ENCODE measurements at regions not wholly inside any gene's neighbourhood (a gene's known extent, or its start where the extent isn't known, plus 50 kb on each side); places are given as distances from the start of the nearest gene placed in this dataset.

DNA sequence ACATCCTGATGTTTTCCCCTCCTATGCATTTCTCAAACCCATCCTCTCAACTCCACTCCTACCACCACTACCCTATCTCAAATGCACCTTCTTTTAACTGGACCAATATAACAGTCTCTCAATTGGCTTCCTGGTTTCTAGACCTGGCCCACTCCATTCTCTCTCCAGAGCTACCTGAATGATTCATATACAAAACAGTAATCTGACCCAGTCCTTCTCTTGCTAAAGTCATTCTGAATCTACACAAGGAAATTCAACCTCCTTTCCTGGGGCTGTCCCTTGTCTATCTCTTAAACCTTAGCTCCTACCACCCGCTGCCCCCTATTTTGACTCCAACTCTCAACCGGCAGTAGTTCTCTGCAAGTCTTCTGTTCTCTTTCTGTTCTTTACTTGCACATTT lies 97.2 kb downstream of the PCSK1 start:
- Histone ChIP-seq H3K9ac (ENCODE audit: low read length in 3 of 3) (no peak overlapping the region), H3K27me3 (ENCODE audit: control insufficient read depth, insufficient read depth, low read length) (no peaks in the 10 kb centered on the region), H3K27ac (ENCODE audit: low read depth in 2 of 2, low read length in 2 of 2) (no peak overlapping the region), H3K4me3 (ENCODE audit: low read length in 3 of 3) (no peak overlapping the region), H3K36me3 (ENCODE audit: control insufficient read depth in 2 of 3, insufficient read depth in 3 of 3, low read length in 3 of 3) (no peaks in the 10 kb centered on the region), H3K4me1 (ENCODE audit: control insufficient read depth in 2 of 3, insufficient read depth in 2 of 3, low read depth in 1 of 3, low read length in 3 of 3) (peaks cover 0 to 22% (median 13%) of the 10 kb centered on the region in 3 donors), H3K9me3 (ENCODE audit: control insufficient read depth in 2 of 3, insufficient read depth in 1 of 3, low read length in 3 of 3) (no peaks in the 10 kb centered on the region)
- intact Hi-C loops (cut with DNase I) = loop anchor here (10.0 kb wide), 2 partner anchors 381 to 481 kb away; no protein-coding TSS in a partner anchor
- TF ChIP-seq, protein P1, sequence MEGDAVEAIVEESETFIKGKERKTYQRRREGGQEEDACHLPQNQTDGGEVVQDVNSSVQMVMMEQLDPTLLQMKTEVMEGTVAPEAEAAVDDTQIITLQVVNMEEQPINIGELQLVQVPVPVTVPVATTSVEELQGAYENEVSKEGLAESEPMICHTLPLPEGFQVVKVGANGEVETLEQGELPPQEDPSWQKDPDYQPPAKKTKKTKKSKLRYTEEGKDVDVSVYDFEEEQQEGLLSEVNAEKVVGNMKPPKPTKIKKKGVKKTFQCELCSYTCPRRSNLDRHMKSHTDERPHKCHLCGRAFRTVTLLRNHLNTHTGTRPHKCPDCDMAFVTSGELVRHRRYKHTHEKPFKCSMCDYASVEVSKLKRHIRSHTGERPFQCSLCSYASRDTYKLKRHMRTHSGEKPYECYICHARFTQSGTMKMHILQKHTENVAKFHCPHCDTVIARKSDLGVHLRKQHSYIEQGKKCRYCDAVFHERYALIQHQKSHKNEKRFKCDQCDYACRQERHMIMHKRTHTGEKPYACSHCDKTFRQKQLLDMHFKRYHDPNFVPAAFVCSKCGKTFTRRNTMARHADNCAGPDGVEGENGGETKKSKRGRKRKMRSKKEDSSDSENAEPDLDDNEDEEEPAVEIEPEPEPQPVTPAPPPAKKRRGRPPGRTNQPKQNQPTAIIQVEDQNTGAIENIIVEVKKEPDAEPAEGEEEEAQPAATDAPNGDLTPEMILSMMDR (IDR thresholded peaks at IDR 0.05; ENCODE audit: borderline replicate concordance, extremely low read depth, insufficient read depth) = no peak
- DNase-seq = peak in 1 of 5 donors; percentile 11
- no peak for FAIRE-seq

DNA sequence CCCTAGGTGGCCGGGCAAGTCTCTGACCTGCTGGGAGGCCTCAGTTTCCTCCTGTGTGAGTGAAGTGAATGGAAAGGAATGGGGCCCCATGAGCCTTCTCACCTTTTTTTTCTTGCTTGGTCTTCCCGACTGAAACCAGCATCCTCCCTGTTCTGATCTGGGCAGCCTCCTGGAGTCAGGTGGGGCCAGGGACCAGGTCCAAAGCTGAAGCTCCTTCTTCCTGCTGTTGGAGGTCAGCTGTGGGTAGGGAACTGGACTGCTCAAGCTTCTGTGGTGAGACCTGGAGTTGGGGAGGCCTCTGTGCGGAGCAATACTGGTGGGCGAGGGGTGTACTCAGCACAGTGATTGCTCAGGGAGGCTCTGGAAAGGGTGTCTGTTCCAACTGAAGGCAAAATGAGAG lies 99.7 kb downstream of the PCSK1 start:
- no peaks in the 10 kb centered on the region for H3K27me3 ChIP-seq (ENCODE audit: control insufficient read depth, insufficient read depth, low read length)
- intact Hi-C loops (cut with DNase I) = loop anchor here (10.0 kb wide), 2 partner anchors 379 to 479 kb away; no protein-coding TSS in a partner anchor
- TF ChIP-seq, protein P1 (IDR thresholded peaks at IDR 0.05; ENCODE audit: borderline replicate concordance, extremely low read depth, insufficient read depth) = no peak
- H3K4me3 ChIP-seq (ENCODE audit: low read length in 3 of 3) = no peak overlapping the region
- H3K27ac ChIP-seq (ENCODE audit: low read depth in 2 of 2, low read length in 2 of 2) = no peak overlapping the region
- DNase-seq = no peak
- H3K9ac ChIP-seq (ENCODE audit: low read length in 3 of 3) = no peak overlapping the region
- no peaks in the 10 kb centered on the region for H3K9me3 ChIP-seq (ENCODE audit: control insufficient read depth in 2 of 3, insufficient read depth in 1 of 3, low read length in 3 of 3)
- H3K4me1 ChIP-seq (ENCODE audit: control insufficient read depth in 2 of 3, insufficient read depth in 2 of 3, low read depth in 1 of 3, low read length in 3 of 3) = peaks cover 0 to 12% (median 9%) of the 10 kb centered on the region in 3 donors
- H3K36me3 ChIP-seq (ENCODE audit: control insufficient read depth in 2 of 3, insufficient read depth in 3 of 3, low read length in 3 of 3) = no peaks in the 10 kb centered on the region
- no peak for FAIRE-seq

DNA sequence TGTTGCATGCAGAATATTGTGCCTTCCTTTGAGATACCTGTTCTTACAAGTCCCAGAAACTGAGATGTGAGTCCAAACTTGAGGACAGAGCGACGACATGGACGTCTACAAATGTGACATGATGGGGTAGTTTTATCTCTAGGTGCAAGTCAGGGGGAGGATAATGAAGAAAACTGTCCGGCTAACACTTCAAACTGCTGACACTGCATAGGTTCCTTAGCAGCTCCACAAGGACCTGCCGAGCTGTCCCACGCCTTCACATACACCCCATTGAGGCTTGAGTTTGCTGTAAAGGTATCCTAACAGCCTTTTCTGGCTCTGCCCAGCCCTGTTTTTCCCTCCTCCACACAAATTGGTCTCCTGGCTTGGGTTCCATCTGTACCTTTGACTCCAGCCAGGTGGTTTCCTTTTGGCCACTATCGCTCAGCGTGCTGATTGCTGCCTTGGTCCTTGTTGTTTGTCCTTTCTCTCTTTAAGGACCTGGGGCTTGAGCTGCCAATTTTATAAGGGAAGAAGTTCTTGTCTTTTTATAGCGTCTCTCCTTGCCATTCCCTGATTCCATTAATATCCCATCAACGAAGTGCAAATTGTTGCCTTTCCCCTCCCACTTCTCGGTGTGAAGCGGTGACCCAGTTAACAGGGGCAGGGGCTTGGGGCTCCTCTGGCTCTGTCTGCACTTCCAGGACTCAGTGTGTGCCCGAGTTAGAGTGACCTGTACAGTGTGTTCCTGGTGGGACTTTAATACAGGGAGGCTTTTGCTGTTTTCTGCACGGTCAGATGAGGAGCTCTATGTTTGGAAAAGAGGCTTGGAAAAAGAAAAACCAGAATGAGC lies 100.3 kb downstream of the PCSK1 start:
- no peak overlapping the region for H3K27ac ChIP-seq (ENCODE audit: low read depth in 2 of 2, low read length in 2 of 2)
- H3K4me3 ChIP-seq (ENCODE audit: low read length in 3 of 3) = peak overlapping the region in 1 of 3 donors; percentile 6
- TF ChIP-seq, protein P1 (IDR thresholded peaks at IDR 0.05; ENCODE audit: borderline replicate concordance, extremely low read depth, insufficient read depth) = no peak
- intact Hi-C loops (cut with DNase I) = loop anchor here (10.0 kb wide), 2 partner anchors 378 to 478 kb away; no protein-coding TSS in a partner anchor
- no peaks in the 10 kb centered on the region for H3K36me3 ChIP-seq (ENCODE audit: control insufficient read depth in 2 of 3, insufficient read depth in 3 of 3, low read length in 3 of 3)
- DNase-seq = no peak
- no peaks in the 10 kb centered on the region for H3K9me3 ChIP-seq (ENCODE audit: control insufficient read depth in 2 of 3, insufficient read depth in 1 of 3, low read length in 3 of 3)
- no peak overlapping the region for H3K9ac ChIP-seq (ENCODE audit: low read length in 3 of 3)
- FAIRE-seq = no peak
- no peaks in the 10 kb centered on the region for H3K27me3 ChIP-seq (ENCODE audit: control insufficient read depth, insufficient read depth, low read length)
- H3K4me1 ChIP-seq (ENCODE audit: control insufficient read depth in 2 of 3, insufficient read depth in 2 of 3, low read depth in 1 of 3, low read length in 3 of 3) = peaks cover 0 to 9% (median 6%) of the 10 kb centered on the region in 3 donors
